HG02884 (cell line): ENCODE measurements at regions not wholly inside any gene's neighbourhood (a gene's known extent, or its start where the extent isn't known, plus 50 kb on each side); places are given as distances from the start of the nearest gene placed in this dataset.
"Not testable (repeated sequence)": the region's sequence is repeated elsewhere in the genome, so short reads cannot be mapped to it uniquely, and the experiment has no call there.

Experiments used
- ATAC-seq: cut with Tn5 transposase; IDR thresholded peaks from one replicate; pipeline ENCODE4 v1.9.1; 2021; ENCODE audit warnings: mild to moderate bottlenecking, moderate library complexity; ENCODE audit not compliant: unreplicated experiment

DNA sequence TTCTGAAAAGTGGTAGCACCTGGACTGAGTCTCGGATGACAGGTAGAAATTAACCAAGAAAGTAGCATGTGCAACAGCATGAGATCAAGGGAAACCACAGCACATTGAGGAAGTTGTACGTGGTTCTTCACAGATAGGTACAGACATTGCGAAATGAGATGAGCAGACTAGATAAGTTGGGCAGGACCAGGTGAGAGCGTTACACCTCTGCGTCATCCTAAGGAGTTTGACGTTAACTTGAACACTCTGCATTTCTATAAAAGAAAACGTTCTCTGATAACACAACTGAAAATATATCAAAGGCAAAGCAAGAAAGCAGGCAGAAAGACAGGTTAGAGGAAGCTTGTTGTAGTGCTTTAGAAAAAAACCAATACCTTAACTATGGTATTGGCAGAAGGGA lies 98.5 kb upstream of the RASSF8 start:
- ATAC-seq, result no peak

DNA sequence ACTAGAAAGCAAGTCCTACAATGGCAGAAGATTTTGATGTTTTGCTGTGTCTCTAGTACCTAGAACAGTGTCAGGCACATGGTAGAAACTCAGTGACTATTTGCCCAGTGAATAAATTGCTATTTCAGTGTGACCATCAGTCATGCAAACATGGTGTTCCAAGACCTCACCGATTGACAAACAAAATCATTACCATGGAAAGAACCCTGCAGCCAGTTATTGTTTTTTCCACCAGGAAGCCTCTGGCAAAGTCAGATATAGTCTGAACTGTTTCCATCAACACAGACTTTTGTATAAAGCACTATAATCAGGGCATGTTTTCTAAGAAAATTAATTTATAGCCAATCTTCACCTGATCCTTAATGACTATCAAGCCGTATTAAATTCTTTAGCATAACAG lies 97.3 kb upstream of the RASSF8 start:
- no peak for ATAC-seq

DNA sequence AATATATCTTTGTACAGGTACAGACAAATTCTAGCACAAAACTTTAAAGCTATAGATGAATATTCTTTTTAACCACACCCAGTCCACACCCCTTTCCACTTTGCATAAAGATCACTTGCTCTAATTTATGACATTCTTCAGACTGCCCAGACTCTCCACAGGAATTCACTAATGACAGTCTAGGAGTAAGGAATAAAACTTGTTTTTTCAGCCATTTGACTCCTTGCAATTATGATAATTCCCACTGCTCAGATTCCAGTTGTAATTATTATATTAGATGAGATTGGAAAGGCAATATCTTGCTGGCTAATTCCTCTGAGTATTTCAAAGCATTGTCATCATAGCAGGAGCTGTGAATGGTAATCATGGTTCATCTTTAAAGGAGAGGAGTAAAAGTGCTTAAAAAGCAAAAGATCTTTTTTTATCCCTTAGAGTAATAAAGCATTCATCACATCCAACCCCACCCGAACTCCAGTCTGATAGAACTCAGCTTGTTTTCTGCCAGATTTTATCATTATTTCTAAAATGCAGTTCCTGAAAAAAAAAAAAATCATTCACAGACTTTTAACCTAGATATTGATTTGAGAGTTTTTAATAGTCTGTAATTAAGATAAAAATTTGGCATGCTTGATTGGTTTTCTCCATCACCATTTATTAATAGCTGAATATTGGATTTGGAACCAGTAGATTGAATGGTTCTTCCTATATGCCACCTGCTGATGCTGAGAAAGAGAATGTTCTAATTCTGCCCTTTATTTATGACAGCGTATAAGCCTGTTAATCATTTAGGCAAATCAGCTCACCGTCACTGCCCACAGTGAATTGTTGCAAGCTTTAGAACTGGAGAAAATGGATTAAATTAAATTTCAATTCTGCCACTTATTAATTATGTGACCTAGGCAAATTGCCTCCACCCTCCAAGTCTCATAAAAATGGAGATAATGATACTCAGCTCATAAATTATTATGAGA lies 93.9 kb upstream of the RASSF8 start:
- no peak for ATAC-seq

DNA sequence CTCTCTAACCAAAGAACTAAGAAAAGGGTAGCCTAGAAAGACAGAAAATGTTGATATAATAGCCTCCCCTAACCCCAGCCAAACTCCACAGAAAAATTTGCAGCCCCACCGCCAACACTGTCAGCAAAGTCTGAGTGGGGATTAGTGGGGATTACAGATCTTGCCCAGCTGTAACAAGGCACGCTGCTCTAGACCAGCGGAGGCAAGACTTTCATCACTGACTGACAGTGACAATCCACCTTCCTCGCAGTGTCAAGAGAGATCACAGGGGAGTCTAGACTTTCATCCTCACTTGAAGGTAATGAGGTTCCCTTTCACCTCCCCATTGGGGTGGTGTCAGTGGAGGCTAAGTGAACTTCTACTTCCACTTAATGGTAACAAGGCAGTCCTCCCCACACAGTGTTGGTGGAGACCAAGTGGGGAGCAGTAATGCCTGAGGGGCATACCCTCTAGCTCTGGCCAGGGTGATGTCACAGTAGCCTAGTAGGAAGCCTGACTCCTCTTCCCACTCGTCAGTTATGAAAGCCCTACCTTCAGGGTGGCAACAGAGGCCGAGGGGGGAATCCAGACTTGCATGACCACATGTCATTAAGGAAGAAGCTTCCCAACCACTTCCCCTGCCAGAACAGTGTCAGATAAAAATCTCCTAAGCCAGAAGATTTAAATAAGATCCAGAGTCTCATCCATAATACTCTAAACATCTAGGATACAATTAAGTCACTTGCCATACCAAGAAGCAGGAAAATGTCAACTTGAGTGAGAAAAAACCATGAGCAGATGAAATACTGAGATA lies 91.7 kb upstream of the RASSF8 start:
- no peak for ATAC-seq

DNA sequence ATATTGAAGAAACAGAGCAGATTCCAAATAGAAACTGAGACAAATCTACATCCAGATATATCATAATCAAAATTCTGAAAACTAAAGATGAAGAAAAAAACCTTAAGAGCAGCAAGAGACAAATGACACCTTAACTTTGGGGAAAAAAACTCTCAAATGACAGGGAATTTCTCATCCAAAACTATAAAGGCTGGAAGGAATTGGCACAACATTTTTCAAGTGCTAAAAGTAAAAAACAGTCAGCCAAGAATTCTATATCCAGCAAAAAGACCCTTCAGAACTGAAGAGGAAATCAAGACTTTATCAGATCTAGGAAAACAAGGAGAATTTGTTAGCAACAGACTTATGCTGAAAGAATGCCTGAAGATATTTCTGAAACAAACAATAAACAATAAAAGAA lies 90.3 kb upstream of the RASSF8 start:
- ATAC-seq, result no peak

DNA sequence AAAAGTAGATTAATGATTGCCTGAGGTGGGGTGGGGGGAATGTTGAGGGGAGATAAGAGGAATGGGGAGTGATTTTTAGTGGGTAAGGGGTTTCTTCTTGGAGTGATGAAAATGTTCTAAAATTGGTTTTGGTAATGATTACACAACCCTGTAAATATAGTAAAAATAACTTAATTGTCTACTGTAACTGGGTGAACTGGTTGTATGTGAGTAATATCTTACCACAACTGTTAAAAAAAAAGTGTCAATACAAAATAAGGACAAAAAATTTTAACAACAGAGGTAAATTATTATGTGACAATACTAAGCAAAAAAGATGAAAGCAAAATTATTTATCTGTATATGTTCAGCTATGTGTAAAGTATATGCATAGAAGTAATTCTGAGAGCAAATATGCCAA lies 86.3 kb upstream of the RASSF8 start:
- ATAC-seq, result no peak

DNA sequence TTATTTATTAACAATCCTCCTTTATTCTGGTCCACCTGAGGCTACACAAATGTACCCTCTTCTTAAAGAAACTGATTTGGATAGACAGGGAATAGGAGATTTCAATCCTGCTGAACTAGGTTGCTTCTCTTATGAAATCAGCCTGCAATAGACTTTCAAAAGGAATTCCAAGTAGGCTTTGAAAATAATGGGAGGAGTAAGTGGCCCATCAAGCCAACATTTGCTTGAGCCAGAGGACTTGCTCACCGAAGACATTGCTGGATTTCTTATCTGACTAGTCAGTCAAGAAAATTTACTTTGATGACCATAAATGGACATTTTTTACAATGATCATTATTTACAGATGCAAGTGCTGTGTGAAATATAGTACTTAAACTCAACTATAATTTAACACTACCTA lies 82.8 kb upstream of the RASSF8 start:
- no peak for ATAC-seq

DNA sequence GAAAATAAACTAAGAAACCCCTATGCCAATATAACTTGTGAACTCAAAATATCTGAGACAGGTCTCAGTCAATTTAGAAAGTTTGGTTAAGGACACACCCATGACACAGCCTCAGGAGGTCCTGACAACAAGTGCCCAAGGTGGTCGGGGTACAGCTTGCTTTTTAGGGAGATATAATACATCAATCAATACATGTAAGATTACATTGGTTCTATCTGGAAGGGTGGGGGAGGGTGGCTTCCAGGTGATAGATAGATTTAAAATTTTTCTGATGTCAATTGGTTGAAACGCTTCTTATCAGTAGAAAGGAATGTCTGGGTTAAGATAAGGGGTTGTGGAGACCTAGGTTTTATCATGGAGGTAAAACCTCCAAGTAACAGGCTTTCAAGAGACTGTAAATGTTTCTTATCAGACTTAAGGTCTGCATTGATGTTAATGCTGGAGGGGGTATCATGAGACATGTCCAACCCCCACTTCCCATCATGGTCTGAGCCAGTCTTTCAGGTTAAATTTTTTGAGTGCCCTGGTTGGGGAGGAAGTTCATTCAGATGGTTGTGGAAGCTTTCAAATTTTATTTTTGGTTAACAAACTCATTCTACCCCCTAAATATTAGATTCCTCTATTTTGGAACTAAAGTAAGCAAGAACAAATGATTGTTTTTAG lies 82.0 kb upstream of the RASSF8 start:
- no peak for ATAC-seq

DNA sequence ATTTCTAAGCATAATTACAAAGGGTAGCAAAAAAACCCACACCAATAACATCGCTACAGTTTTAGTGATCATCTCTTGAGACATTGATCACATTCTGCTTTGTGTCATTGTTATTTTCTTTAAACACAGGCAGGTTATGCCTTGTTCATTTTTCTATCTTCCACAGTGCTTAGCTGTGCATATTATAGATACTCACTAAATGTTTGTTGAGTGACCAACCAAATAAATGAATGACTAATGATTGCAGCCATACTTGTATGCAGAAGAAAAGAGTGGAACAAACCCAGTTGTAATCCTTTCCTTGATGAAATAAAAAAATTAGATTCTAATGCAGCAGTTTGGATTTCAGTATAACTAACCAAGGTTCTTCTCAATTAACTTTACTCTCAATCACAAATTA lies 81.0 kb upstream of the RASSF8 start:
- ATAC-seq, result no peak

DNA sequence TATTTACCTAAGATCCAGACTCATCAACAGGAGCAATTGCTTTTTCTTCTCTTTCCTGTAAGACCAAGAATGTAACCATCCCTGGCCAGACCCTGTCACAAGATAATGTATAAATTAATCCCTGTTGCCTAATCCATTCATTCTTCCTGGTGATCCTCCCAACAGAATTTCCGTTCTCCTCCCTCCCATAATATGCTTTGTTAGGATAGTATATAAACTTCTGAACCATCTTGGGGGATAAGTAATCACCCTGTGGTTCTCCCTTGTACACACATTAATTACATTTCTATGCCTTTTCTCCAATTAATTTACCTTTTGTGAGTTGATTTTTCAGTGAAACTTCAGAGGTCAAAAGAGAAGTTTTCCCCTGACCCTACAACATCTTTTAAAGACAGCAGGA lies 76.2 kb upstream of the RASSF8 start:
- ATAC-seq, result no peak

DNA sequence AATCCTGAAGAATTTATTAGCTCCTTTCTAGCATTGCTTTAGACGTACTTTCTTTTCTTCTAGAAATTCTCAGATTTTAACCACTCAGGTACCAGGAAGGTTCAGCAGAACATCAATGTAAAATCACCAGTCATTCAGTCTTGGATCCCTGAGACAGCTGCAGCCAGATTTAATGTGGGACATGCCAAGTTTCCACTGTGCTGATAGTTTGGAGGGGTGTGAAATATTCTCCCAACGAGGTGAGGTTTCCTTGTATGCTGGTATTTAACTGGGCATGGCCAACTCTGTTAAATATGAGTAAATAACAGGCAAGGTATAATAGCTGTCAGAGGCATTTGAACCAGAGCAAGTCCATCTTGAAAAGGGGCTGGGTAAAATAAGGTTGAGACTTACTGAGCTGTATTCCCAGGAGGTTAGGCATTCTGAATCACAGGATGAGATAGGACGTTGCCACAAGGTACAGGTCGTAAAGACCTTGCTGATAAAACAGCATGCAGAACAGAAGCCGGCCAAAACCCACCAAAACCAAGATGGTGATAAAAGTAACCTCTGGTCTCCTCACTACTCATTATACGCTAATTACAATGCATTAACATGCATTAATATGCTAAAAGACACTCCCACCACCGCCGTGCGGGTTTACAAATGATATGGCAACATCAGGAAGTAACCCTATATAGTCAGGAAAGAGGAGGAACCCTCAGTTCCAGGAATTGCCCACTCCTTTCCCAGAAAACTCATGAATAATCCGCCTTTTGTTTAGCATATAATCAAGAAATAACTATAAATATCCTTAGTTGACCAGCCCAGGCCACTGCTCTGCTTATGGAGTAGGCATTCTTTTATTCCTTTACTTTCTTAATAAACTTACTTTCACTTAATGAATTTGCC lies 75.2 kb upstream of the RASSF8 start:
- no peak for ATAC-seq

DNA sequence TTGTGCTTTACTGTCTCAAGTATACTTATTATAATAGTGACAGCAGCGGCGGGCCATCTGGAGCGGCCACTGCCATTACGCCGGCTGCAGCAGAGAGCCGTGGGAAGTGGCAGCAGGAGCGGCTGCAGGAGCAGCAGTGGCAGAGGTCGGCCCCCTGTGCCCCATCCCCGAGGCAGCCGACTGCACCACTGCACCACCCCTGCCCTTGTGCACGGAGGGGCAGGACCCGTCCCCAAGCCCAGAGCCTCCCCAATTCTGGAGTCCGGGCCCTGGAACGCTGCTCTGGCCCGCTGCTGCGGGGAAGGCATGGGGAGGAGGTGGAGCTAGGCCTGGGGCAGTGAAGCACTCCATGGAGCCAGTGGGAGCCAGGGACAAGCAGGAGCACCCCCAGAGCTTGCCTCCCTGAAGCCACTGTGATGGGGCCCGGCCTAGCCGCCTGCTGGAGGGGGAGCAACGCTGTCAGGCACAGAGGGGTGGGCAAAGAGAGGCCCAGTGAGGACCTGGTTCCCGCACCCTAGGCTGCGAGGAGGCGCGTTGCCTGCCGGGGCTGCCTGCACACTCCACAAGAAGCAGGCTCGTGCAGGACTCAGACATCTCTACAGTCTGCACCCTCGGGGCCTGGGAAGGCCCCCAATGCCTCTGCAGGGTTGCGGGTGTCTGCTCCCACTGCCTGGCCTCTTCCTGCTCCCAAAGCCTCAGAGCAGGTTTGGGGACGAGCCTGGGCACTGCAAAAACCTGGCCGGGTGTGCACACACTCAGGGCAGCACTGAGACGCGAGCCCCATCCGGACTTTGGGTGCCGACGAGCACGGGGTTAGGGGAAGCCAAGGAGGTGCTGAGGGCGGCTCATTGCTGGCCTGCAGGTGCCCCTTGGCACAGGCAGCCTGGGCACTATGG lies 74.2 kb upstream of the RASSF8 start:
- no peak for ATAC-seq

DNA sequence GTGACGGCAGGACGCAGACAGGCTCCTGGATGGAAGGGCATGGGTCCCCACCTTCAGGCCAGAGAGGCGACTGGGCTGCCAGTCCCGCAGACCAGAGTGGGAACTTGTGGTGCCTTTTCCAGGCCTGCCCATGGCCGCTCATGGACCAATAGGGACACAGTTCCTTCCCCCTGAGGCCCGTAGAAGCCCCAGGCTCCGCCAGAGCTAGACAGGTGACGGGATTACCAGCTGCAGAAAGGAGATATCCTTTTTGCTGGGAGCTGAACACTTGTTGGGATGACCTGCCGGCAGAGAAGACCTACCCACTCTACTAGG lies 73.6 kb upstream of the RASSF8 start:
- ATAC-seq, result no peak

DNA sequence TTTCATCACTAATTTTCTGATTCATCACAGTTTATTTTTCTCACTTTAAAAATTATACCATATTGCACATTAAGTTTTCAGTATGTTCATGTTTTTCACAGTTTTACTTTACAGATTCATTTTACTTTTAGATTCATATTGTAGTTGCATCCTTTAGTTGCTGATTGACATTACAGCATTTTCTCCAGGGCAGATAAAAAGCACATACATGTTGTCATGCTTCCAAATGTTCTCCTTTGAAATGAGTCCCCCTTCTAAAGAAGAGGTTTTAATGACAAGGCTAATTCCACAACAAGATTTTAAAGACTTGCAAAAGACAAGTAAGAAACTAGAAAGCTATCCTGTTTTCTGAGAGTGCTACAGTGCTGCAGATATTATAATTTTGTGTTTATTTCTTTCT lies 72.1 kb upstream of the RASSF8 start:
- no peak for ATAC-seq

DNA sequence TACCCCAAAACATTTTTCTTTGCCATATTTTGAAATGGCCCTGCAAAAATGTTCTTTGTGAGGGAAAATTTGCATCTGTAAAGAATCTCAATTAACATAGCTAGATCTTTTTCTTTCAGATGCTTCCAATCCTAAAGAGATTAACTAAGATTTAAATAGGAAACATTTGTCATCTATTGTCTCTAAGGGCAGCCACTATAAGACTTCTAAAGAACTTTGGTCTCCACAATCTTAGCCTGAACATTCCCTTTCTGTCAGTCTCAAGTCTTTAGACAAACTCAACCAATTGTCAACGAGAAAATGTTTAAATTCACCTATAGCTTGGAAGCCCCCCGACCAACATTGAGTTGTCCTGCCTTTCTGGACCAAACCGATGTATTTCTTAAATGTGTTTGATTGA lies 71.1 kb upstream of the RASSF8 start:
- no peak for ATAC-seq

DNA sequence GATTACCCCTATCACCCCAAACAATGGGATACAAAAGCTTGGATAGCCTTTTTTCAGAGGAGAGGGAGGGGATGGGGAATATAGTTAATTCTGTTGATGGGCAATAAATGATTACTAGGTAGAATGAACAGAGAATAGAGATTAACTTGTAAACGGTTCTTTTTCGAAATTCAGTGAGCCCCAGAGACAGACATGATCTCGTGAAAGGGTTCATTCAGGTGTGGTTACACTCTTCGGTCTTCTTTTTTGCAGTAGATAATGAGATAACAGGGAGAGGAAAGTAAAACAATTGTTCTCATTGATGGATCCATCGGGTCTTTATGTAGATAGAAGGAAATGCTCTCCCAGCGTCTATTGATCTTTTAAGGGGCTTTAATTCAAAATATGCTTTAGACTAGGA lies 69.3 kb upstream of the RASSF8 start:
- ATAC-seq, result no peak

DNA sequence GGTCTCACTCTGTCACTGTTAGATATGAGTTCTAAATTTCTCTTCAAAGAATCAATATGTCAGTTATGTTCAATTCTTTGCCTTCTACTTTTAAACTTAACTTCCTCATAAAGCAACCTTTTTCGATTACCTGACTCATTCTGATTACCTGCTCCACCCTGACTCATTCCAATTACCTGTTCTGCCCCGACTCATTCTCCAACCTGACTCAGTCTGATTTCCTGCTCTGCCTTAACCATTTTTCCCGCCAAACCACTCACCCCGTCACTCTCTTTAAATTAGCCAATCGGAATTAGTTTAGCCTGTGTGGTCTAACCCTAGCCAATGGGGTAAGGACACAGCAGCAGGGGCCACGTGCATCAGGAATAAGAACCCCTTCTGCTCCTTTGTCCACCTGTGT lies 67.4 kb upstream of the RASSF8 start:
- not testable (repeated sequence) for ATAC-seq

DNA sequence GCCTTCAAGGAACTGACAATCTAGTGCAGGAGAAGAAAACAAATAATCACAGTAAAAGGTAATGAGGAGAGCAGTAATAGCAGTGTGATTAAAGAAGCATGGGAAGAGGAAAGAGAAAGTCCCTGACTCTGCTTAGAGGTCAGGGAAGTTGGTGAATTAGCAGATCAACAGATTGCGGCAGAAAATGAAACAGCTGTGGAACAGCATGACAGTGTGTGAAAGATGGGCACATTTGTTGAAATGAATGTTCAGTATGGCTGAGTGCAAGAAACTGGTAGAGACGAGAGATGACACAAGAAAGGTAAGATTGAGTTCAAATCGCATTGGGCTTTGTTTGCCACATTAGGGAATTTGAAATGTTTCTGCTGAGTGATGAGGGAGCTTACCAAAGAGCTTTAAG lies 63.7 kb upstream of the RASSF8 start:
- ATAC-seq, result no peak

DNA sequence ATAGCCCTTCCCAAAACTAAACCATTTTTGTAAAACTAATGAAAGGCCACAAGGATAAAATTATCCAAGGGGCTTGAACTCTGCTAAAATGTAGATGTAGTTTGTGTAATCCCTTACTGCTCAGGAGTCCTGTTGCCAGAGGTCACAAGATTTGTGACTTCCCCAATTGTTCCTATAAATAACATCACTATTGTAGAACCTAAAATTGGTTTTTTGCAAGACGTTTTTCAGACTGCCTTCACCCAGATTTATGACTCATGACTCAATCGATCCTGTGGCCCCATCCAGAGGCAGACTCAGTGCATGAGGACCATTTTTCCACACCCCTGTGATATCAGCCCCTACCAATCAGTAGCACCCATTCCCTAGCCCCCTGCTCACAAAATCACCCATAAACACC lies 61.5 kb upstream of the RASSF8 start:
- ATAC-seq, result no peak
